Parathyroid adenoma (tissue), 2 donors: ENCODE measurements at regions not wholly inside any gene's neighbourhood (a gene's known extent, or its start where the extent isn't known, plus 50 kb on each side); places are given as distances from the start of the nearest gene placed in this dataset.

Experiments
- H2AFZ ChIP-seq: fragments of 300-600 bp; sonication (generic); one replicate; pipeline ENCODE4 v1.7.0; 2017; ENCODE audit warnings: antibody characterized with exemption, mild to moderate bottlenecking
- H3K27ac ChIP-seq: fragments of 300-600 bp; sonication (generic); one replicate; pipeline ENCODE4 v1.7.0; 2017
- H3K27me3 ChIP-seq: fragments of 300-600 bp; sonication (generic); one replicate; pipeline ENCODE4 v1.7.0; 2017; ENCODE audit warnings: low read length; ENCODE audit not compliant: control insufficient read depth, insufficient read depth
- H3K36me3 ChIP-seq: fragments of 300-600 bp; sonication (generic); one replicate; pipeline ENCODE4 v1.7.0; 2017; ENCODE audit warnings: low read length; ENCODE audit not compliant: control insufficient read depth, insufficient read depth
- H3K4me1 ChIP-seq: fragments of 300-600 bp; sonication (generic); one replicate; pipeline ENCODE4 v1.7.0; 2017; ENCODE audit warnings: control low read depth
- H3K4me2 ChIP-seq: fragments of 300-600 bp; sonication (generic); one replicate; pipeline ENCODE4 v1.7.0; 2017; ENCODE audit warnings: low read length
- H3K4me3 ChIP-seq: fragments of 300-600 bp; sonication (generic); one replicate; pipeline ENCODE4 v1.7.0; 2017; ENCODE audit warnings: low read depth, low read length
- H3K79me2 ChIP-seq: fragments of 300-600 bp; sonication (generic); one replicate; pipeline ENCODE4 v1.7.0; 2017; ENCODE audit warnings: control low read depth
- H3K9ac ChIP-seq: fragments of 300-600 bp; sonication (generic); one replicate; pipeline ENCODE4 v1.7.0; 2017; ENCODE audit warnings: mild to moderate bottlenecking
- H3K9me3 ChIP-seq: fragments of 300-600 bp; sonication (generic); one replicate; pipeline ENCODE4 v1.7.0; 2017; ENCODE audit warnings: low read length; ENCODE audit not compliant: control insufficient read depth
- TF ChIP-seq, protein P1 (sequence below): fragments of 300-600 bp; sonication (generic); IDR thresholded peaks from one replicate; pipeline ENCODE4 v1.7.0; 2017; ENCODE audit warnings: antibody characterized with exemption, mild to moderate bottlenecking
- donor health status: primary hyperparathyroidism.

DNA sequence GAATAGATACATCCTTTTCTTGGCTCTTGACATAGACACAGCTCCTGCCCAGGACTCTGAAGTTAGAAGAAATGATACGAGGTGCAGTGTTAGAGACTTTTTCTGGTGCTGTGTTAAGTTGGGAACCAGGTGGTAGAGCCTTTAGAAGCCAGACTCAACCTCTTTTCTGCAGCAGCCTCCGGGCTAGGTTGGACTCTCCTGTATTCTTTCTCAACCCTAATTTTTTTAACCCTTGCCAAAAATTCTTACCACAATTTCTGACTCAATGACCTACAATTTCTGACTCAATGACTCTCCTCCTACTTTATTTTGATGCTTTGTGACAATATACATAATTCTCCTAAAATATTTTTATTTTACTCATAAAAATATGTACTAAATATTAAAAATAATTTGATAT is 127.4 kb upstream of the PRL start:
- H3K4me3 ChIP-seq, result no peak overlapping the region
- no peaks in the 10 kb centered on the region for H3K9me3 ChIP-seq
- no peak overlapping the region for H2AFZ ChIP-seq
- no peaks in the 10 kb centered on the region for H3K36me3 ChIP-seq
- no peak overlapping the region for H3K9ac ChIP-seq
- no peak overlapping the region for H3K4me2 ChIP-seq
- H3K4me1 ChIP-seq, result no peaks in the 10 kb centered on the region
- H3K27ac ChIP-seq, result no peak overlapping the region
- H3K27me3 ChIP-seq, result no peaks in the 10 kb centered on the region
- TF ChIP-seq, protein P1, sequence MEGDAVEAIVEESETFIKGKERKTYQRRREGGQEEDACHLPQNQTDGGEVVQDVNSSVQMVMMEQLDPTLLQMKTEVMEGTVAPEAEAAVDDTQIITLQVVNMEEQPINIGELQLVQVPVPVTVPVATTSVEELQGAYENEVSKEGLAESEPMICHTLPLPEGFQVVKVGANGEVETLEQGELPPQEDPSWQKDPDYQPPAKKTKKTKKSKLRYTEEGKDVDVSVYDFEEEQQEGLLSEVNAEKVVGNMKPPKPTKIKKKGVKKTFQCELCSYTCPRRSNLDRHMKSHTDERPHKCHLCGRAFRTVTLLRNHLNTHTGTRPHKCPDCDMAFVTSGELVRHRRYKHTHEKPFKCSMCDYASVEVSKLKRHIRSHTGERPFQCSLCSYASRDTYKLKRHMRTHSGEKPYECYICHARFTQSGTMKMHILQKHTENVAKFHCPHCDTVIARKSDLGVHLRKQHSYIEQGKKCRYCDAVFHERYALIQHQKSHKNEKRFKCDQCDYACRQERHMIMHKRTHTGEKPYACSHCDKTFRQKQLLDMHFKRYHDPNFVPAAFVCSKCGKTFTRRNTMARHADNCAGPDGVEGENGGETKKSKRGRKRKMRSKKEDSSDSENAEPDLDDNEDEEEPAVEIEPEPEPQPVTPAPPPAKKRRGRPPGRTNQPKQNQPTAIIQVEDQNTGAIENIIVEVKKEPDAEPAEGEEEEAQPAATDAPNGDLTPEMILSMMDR, result no peak
- no peaks in the 10 kb centered on the region for H3K79me2 ChIP-seq

DNA sequence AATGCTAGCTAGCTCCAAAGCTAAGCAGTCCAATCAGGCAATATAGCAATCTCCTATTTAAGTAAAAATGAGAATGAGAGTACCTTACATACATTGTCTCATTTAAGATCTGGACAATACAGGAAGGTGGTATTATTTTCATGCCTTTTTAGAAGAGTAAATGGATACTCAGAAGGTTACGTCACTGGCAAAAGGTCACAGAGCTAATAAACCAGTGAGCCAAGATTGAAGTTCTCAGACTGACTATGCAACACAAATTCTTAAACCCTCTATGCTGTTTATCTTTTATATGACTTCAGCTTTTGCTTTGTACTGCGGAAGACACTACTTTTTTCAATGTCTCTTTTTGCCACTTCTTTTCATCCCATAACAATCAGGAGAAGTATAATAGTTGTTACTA is 135.2 kb upstream of the PRL start:
- H3K27me3 ChIP-seq, result no peaks in the 10 kb centered on the region
- H3K4me3 ChIP-seq, result no peak overlapping the region
- TF ChIP-seq, protein P1, result no peak
- H3K4me1 ChIP-seq, result no peaks in the 10 kb centered on the region
- no peaks in the 10 kb centered on the region for H3K9me3 ChIP-seq
- no peak overlapping the region for H3K4me2 ChIP-seq
- no peak overlapping the region for H3K9ac ChIP-seq
- H3K79me2 ChIP-seq, result no peaks in the 10 kb centered on the region
- no peak overlapping the region for H2AFZ ChIP-seq
- no peaks in the 10 kb centered on the region for H3K36me3 ChIP-seq
- no peak overlapping the region for H3K27ac ChIP-seq

DNA sequence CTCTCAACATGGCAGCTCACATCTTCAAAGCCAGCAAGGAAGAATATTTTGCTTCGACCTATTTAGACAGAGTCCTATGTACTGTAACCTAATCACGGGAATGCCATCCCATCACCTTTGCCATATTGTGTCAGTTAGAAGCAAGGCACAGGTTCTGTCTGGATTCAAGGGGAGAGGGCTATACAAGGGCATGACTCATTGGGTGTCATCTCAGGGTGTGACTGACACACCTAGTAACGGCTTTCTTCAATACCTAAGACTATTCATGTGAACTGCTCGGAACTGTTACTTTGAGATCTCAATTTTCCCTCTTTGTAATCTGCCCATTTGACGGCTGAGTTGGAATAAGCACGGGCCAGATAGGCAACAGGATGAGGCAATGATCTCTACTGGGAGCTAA is 135.6 kb upstream of the HDGFL1 start:
- H3K4me1 ChIP-seq, result no peaks in the 10 kb centered on the region
- no peak overlapping the region for H2AFZ ChIP-seq
- H3K27me3 ChIP-seq, result no peaks in the 10 kb centered on the region
- H3K9ac ChIP-seq, result no peak overlapping the region
- H3K27ac ChIP-seq, result no peak overlapping the region
- no peaks in the 10 kb centered on the region for H3K79me2 ChIP-seq
- TF ChIP-seq, protein P1, result no peak
- H3K4me3 ChIP-seq, result no peak overlapping the region
- no peaks in the 10 kb centered on the region for H3K36me3 ChIP-seq
- no peak overlapping the region for H3K4me2 ChIP-seq
- no peaks in the 10 kb centered on the region for H3K9me3 ChIP-seq

DNA sequence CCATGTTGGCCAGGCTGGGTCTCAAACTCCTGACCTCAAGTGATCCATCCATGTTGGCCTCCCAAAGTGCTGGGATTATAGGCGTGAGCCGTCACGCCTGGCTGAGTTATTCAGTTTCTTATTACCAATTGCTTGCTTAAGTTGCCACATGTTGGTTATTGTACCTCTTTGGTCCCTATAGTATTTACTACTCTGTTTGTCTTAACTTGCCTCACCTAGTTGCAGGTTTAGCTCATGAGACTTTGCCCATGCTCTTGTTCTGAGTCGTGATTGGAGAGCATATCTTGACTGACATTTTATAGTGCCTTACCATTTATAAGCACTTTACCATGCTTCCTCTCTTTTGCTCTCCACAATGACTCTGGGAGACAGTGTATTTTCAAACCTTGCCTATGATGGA is 134.2 kb upstream of the HDGFL1 start:
- H3K27ac ChIP-seq, result no peak overlapping the region
- no peaks in the 10 kb centered on the region for H3K9me3 ChIP-seq
- H3K4me3 ChIP-seq, result no peak overlapping the region
- H2AFZ ChIP-seq, result no peak overlapping the region
- TF ChIP-seq, protein P1, result no peak
- H3K36me3 ChIP-seq, result no peaks in the 10 kb centered on the region
- H3K27me3 ChIP-seq, result no peaks in the 10 kb centered on the region
- H3K79me2 ChIP-seq, result no peaks in the 10 kb centered on the region
- no peak overlapping the region for H3K9ac ChIP-seq
- H3K4me1 ChIP-seq, result no peaks in the 10 kb centered on the region
- no peak overlapping the region for H3K4me2 ChIP-seq

DNA sequence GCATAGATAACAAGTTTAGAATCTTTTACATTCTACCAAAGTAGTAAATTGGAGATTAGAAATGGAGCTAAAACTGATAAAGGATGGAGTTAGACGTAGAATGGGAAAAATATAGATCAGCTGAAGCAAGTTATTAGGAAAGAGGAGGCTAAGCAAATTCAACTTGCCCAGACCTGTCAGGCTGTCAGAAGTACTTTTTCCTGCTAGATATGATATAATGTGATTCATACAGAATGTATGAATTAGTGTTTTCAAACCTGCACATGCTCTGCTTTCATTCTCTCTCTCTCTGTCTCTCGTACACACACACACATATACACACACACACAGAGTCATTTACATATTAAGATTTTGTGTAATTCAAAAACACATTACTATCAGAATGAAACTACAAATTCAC is 133.2 kb upstream of the HDGFL1 start:
- H3K4me2 ChIP-seq, result no peak overlapping the region
- no peaks in the 10 kb centered on the region for H3K79me2 ChIP-seq
- TF ChIP-seq, protein P1, result no peak
- no peak overlapping the region for H3K9ac ChIP-seq
- no peak overlapping the region for H3K27ac ChIP-seq
- H3K27me3 ChIP-seq, result no peaks in the 10 kb centered on the region
- no peak overlapping the region for H2AFZ ChIP-seq
- H3K9me3 ChIP-seq, result no peaks in the 10 kb centered on the region
- H3K36me3 ChIP-seq, result no peaks in the 10 kb centered on the region
- no peaks in the 10 kb centered on the region for H3K4me1 ChIP-seq
- H3K4me3 ChIP-seq, result no peak overlapping the region
